IPS-18a (cell line): ENCODE measurements at regions not wholly inside any gene's neighbourhood (a gene's known extent, or its start where the extent isn't known, plus 50 kb on each side); places are given as distances from the start of the nearest gene placed in this dataset.

Experiments used
- H3K27ac ChIP-seq: one replicate; pipeline ENCODE4 v1.5.1; 2013; ENCODE audit warnings: low read length
- H3K27me3 ChIP-seq: one replicate; pipeline ENCODE4 v1.6.1; 2013; ENCODE audit warnings: mild to moderate bottlenecking, low read length; ENCODE audit not compliant: control insufficient read depth, insufficient read depth
- H3K36me3 ChIP-seq: one replicate; pipeline ENCODE4 v1.6.1; 2013; ENCODE audit warnings: low read depth, low read length; ENCODE audit not compliant: control insufficient read depth
- H3K4me1 ChIP-seq: one replicate; pipeline ENCODE4 v1.6.1; 2013; ENCODE audit warnings: low read depth, low read length; ENCODE audit not compliant: control insufficient read depth
- H3K4me3 ChIP-seq: one replicate; pipeline ENCODE4 v1.5.1; 2013; ENCODE audit warnings: low read length
- H3K9ac ChIP-seq: one replicate; pipeline ENCODE4 v1.6.1; 2013; ENCODE audit warnings: mild to moderate bottlenecking, low read length, moderate library complexity
- H3K9me3 ChIP-seq: one replicate; pipeline ENCODE4 v1.6.1; 2013; ENCODE audit warnings: low read depth, low read length; ENCODE audit not compliant: control insufficient read depth

- H3K27me3 ChIP-seq: no peaks in the 10 kb centered on the region
- no peak overlapping the region for H3K27ac ChIP-seq
- no peaks in the 10 kb centered on the region for H3K36me3 ChIP-seq
- no peaks in the 10 kb centered on the region for H3K9me3 ChIP-seq
- H3K4me1 ChIP-seq: no peaks in the 10 kb centered on the region
- H3K4me3 ChIP-seq: no peak overlapping the region
- no peak overlapping the region for H3K9ac ChIP-seq
Observed at GRCh38 chr6:122145741-122146240, 253.7 kb upstream of the HSF2 start.

GRCh38 chr6:122147291-122147690, 252.2 kb upstream of the HSF2 start:
- Histone ChIP-seq H3K9ac (no peak overlapping the region), H3K4me1 (peaks cover 2% of the 10 kb centered on the region), H3K27me3 (no peaks in the 10 kb centered on the region), H3K27ac (no peak overlapping the region), H3K9me3 (no peaks in the 10 kb centered on the region), H3K4me3 (no peak overlapping the region), H3K36me3 (no peaks in the 10 kb centered on the region)

- no peak overlapping the region for H3K4me3 ChIP-seq
- H3K36me3 ChIP-seq: no peaks in the 10 kb centered on the region
- H3K27me3 ChIP-seq: no peaks in the 10 kb centered on the region
- H3K4me1 ChIP-seq: peaks cover 19% of the 10 kb centered on the region
- no peak overlapping the region for H3K27ac ChIP-seq
- no peaks in the 10 kb centered on the region for H3K9me3 ChIP-seq
- H3K9ac ChIP-seq: no peak overlapping the region
Observed at GRCh38 chr6:122151066-122151465, 248.4 kb upstream of the HSF2 start.

GRCh38 chr6:122151763-122152162, 247.7 kb upstream of the HSF2 start:
- no peaks in the 10 kb centered on the region for H3K36me3 ChIP-seq
- peaks cover 19% of the 10 kb centered on the region for H3K4me1 ChIP-seq
- H3K9me3 ChIP-seq: no peaks in the 10 kb centered on the region
- no peak overlapping the region for H3K9ac ChIP-seq
- no peak overlapping the region for H3K27ac ChIP-seq
- H3K27me3 ChIP-seq: no peaks in the 10 kb centered on the region
- no peak overlapping the region for H3K4me3 ChIP-seq

GRCh38 chr6:122153557-122153956, 245.9 kb upstream of the HSF2 start:
- no peaks in the 10 kb centered on the region for H3K27me3 ChIP-seq
- H3K4me1 ChIP-seq: peaks cover 19% of the 10 kb centered on the region
- no peak overlapping the region for H3K4me3 ChIP-seq
- no peak overlapping the region for H3K9ac ChIP-seq
- peak overlapping the region; percentile 26 for H3K27ac ChIP-seq
- H3K36me3 ChIP-seq: no peaks in the 10 kb centered on the region
- no peaks in the 10 kb centered on the region for H3K9me3 ChIP-seq

GRCh38 chr6:122154155-122154554, 245.3 kb upstream of the HSF2 start:
- Histone ChIP-seq H3K36me3 (no peaks in the 10 kb centered on the region), H3K4me3 (no peak overlapping the region), H3K9ac (no peak overlapping the region)

GRCh38 chr6:122154912-122155575, 244.4 kb upstream of the HSF2 start:
- Histone ChIP-seq H3K9ac (no peak overlapping the region), H3K4me3 (no peak overlapping the region), H3K27ac (no peak overlapping the region), H3K4me1 (peaks cover 19% of the 10 kb centered on the region), H3K36me3 (no peaks in the 10 kb centered on the region), H3K9me3 (no peaks in the 10 kb centered on the region), H3K27me3 (no peaks in the 10 kb centered on the region)

More at GRCh38 chr6:122154155-122154554, 245.3 kb upstream of the HSF2 start:
- Histone ChIP-seq H3K4me1 (peaks cover 19% of the 10 kb centered on the region), H3K9me3 (no peaks in the 10 kb centered on the region), H3K27me3 (no peaks in the 10 kb centered on the region), H3K27ac (no peak overlapping the region)

- no peaks in the 10 kb centered on the region for H3K27me3 ChIP-seq
- H3K36me3 ChIP-seq: no peaks in the 10 kb centered on the region
- H3K4me3 ChIP-seq: no peak overlapping the region
- no peak overlapping the region for H3K27ac ChIP-seq
- no peaks in the 10 kb centered on the region for H3K4me1 ChIP-seq
- H3K9ac ChIP-seq: no peak overlapping the region
- H3K9me3 ChIP-seq: no peaks in the 10 kb centered on the region
Observed at GRCh38 chr6:122161136-122161535, 238.3 kb upstream of the HSF2 start.

GRCh38 chr6:122165014-122165413, 234.4 kb upstream of the HSF2 start:
- no peaks in the 10 kb centered on the region for H3K4me1 ChIP-seq
- no peaks in the 10 kb centered on the region for H3K9me3 ChIP-seq
- no peaks in the 10 kb centered on the region for H3K27me3 ChIP-seq
- no peak overlapping the region for H3K27ac ChIP-seq
- no peak overlapping the region for H3K9ac ChIP-seq
- H3K36me3 ChIP-seq: no peaks in the 10 kb centered on the region
- no peak overlapping the region for H3K4me3 ChIP-seq

- Histone ChIP-seq H3K9me3 (no peaks in the 10 kb centered on the region), H3K9ac (no peak overlapping the region), H3K4me3 (no peak overlapping the region), H3K4me1 (no peaks in the 10 kb centered on the region), H3K27me3 (no peaks in the 10 kb centered on the region), H3K36me3 (no peaks in the 10 kb centered on the region), H3K27ac (no peak overlapping the region)
Observed at GRCh38 chr6:122170274-122170673, 229.2 kb upstream of the HSF2 start.

GRCh38 chr6:122178988-122179387, 220.5 kb upstream of the HSF2 start:
- Histone ChIP-seq H3K36me3 (no peaks in the 10 kb centered on the region), H3K27ac (no peak overlapping the region), H3K9ac (no peak overlapping the region), H3K4me3 (no peak overlapping the region), H3K9me3 (no peaks in the 10 kb centered on the region), H3K4me1 (peaks cover 11% of the 10 kb centered on the region), H3K27me3 (no peaks in the 10 kb centered on the region)

GRCh38 chr6:122180132-122180531, 219.3 kb upstream of the HSF2 start:
- H3K36me3 ChIP-seq: no peaks in the 10 kb centered on the region

More at GRCh38 chr6:122180132-122180531, 219.3 kb upstream of the HSF2 start:
- Histone ChIP-seq H3K9ac (no peak overlapping the region), H3K4me3 (no peak overlapping the region), H3K4me1 (peaks cover 11% of the 10 kb centered on the region), H3K27me3 (no peaks in the 10 kb centered on the region), H3K27ac (no peak overlapping the region), H3K9me3 (no peaks in the 10 kb centered on the region)
